Peyer's patch (tissue), 4 donors: ENCODE measurements at regions not wholly inside any gene's neighbourhood (a gene's known extent, or its start where the extent isn't known, plus 50 kb on each side); places are given as distances from the start of the nearest gene placed in this dataset.

Experiments used
- CTCF ChIP-seq, 6 experiments: fragments of 450-650 bp in 4 of 6; fragments of 200-600 bp in 2 of 6; sonication (generic) in 1 of 6; IDR thresholded peaks; one replicate each; pipeline ENCODE4 v1.5.1; 2017 to 2019; ENCODE audit warnings: antibody characterized with exemption in 6 of 6, mild to moderate bottlenecking in 3 of 6, moderate library complexity in 1 of 6
- POLR2A ChIP-seq, 2 donors: fragments of 450-650 bp; IDR thresholded peaks; one replicate each; pipeline ENCODE4 v1.5.1; 2017; ENCODE audit warnings: antibody characterized with exemption in 2 of 2, mild to moderate bottlenecking in 2 of 2, moderate library complexity in 2 of 2

- no peak for TF ChIP-seq CTCF (IDR thresholded peaks at IDR 0.05)
- no peak for TF ChIP-seq POLR2A (IDR thresholded peaks at IDR 0.05)
Measured at GRCh38 chr22:49042066-49042465, 785.6 kb downstream of the BRD1 start.
